Lung microvascular endothelial cell (primary cell): ENCODE measurements at regions not wholly inside any gene's neighbourhood (a gene's known extent, or its start where the extent isn't known, plus 50 kb on each side); places are given as distances from the start of the nearest gene placed in this dataset.

Experiments used
- DNase-seq, 2 donors: peaks; one replicate each; pipeline versions ENCODE4 v3.0.0 to v3.0.0-alpha.2; 2010; ENCODE audit warnings: low read depth in 2 of 2

DNA sequence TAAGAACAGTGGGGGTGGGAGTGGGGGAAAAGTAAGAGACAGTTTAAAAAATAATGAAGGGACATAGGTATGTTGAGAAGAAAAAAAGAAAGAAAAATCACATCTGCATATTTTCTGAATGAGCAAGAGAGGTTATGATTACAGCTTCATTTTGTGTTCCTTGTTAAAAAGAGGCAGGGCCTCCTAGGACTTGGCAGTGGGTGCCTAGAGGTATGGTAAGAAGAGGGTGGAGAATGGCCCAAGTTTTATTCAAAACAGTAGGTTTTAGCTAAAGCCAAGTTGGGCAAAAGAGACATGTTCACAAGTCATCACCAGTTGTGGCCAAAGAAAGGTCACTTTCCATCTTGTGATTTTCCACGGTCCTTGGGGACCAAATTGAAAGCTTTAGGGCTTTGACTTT, 643.4 kb downstream of the CCDC171 start:
- no peak for DNase-seq

DNA sequence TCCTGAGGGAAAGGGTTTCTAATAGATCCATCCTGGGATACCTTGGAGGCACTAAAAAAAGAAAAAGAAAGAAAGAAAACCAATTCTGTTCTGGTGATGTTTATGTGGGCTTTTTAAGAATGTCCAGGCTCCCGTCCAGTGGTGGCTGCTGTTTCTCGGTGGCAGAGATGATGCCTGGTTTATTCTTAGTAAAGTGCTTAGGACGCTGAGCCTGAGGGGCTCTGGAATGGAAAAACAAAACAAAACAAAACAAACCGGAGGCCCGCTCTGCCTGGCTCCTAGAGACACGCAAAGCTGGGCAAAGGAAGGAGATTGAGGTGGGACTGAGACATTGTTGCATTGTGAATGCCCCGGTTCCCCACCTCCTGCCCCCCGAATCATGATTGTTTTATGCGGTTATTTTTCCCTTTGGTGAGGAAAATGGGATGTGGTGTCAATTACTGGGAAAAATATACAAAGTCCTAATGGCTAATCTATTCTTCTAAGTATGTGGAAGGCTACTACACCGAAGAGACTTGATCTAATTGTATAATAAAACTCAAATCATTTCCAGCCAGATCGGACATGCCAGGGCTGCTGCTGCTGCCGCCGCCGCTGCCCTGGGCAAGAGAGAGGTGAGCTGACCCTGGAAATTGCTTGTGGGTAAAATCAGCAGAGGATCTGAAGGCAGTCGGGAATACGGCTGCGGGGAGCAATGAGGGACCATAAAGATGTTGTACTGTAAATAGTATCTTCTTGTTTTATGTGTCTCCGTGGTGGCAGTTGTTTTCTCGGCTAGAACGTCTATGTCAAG, 644.9 kb downstream of the CCDC171 start:
- no peak for DNase-seq

DNA sequence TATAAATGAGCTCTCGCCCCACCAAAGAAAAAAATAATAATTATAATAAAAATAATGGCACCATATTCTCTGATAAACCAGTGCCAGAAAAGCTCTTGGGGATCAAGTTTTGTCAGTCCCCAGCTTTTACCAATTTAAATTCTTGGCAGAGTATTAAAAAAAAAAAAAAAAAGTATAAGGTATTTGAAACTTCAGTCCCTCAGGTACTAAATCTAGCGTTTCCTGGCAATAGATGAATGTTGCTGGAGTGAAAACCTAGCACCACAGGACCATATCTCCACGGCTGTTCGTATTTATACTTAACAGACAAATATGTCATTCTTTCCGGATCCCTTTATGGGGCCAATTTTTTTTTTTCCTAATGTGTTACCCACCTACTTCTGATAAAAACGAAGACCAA, 646.2 kb downstream of the CCDC171 start:
- no peak for DNase-seq

DNA sequence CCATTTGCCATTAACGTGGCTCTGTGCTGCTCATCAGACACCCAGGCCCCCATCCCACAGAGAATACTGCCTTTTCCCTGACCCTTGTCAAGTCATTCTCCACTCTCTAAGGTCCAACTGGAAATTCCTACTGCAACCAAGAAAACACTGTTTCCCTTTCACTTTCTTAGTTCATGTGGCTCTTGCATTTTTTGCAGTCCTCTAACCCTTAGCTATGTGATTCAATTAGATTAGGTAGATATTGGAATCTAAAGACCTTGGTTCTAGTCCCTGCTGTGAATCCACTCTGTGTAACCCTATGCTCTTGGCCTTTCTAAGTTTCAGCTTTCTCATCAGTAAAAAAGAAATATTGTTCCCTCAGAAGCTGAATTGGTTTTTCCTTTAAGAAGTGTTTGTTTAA, 649.4 kb downstream of the CCDC171 start:
- DNase-seq = no peak

DNA sequence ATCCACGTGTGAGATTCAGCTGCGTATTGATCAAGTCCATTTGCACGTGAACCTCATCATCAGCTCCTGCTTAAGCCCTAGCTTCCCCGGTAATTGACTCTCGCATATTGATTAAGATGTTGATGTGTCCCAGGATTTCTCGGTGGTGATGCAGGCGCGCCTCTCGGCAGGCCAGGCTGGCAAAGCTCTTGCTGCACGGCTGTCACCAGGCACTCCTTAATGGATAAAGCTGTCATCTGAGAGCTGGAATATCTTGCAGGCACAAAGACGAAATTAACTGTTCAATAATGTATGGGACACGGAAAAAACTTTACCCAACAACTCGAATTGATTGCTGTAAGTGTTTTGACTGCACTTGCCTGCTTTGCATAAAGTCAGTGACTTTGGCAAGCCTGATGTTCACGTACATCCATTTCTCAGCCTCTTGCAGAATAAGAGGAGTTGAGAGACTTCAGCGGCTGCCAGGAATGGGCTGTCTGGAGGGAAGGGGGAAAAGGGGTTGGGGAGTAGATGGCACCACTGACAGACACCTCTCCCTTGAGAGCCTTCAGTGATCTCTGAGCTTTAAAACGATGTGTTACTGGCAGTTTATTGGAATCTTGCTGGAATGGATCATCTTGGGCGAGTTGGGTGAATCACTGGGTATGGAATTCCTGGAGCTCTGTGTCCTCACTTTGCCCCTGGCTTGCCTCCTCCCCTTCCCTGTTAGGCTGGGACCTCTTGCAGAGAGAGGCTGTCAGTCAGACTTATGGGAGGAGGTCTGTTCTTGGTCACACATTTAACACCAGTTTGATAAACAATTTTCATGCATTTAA, 650.3 kb downstream of the CCDC171 start:
- peak in 1 of 2 donors; percentile 53 for DNase-seq

DNA sequence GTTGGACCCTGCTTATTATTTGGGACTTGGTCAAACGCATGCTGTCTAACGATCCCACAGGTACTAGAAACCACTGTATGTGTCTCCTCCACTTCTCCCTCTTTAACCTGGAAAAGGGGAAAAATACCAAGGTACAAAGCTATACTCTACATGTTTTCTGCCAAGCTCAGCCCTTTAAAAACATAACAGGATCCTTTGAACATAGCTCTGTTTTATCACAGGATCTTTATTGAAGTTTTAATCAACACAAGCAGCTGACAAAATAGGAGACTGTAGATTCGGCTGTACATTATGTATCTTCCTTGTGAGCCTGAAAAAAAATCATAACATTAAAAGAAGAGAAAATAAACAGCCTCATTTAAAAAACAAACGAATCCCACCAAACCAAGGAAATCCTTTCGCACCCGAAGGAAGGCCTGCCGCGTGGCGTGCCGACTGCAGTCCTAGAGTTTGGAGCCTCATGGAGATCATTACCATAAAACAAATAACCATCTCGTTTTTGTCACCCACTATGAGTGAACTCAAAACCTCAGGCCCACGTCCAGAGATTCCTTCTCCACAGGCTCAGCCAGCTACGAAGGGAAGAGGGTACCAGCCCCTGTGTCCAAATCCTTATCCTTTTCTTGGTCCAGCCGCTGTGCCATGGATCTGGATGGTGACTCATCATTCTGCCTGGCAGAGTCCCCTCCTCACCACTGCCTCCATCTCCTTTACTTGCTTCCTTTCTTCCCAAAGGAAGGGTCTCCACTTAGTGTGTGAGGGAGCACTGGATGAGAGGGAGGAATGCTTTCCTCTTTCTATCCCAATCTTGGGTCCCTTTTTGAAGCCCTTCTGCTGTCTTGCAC, 651.1 kb downstream of the CCDC171 start:
- DNase-seq = no peak

DNA sequence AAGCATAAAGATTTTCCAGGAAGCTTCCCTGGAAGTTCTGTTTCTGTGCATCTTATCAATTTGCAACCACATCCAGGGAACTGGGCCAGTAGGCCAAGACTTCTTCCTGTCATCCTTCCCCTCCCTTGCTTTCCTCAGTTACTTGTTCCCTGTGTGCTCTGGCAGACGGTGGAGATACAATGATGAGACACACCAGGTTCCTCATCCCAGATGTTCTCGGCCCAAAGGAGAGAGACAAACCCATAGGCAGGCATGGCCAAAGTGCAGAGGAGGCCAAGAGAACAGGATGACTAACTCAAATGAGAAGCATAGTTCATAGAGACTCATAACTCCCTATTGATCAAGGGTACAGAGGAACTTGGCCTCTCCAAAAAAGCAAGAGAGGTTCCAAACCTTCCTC, 652.6 kb downstream of the CCDC171 start:
- DNase-seq = no peak

DNA sequence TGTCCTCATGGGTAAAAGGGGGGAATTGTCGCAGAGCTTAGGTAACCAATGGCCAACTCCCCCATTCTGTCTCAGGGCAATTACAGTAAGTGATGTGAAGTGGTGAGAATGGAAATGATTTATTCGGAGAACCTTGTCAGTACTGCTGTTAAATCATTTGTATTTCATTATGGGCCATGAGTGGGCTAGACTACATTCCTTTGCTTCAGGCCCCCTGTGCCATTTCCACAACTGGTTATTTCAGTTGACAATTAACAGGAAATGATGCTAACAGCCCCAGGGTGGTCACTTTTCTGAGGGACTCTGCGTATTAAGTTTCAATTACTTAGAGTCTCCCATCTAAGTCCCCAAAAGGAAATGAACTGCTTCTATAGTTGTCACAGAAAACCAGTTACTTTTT, 653.7 kb downstream of the CCDC171 start:
- no peak for DNase-seq

DNA sequence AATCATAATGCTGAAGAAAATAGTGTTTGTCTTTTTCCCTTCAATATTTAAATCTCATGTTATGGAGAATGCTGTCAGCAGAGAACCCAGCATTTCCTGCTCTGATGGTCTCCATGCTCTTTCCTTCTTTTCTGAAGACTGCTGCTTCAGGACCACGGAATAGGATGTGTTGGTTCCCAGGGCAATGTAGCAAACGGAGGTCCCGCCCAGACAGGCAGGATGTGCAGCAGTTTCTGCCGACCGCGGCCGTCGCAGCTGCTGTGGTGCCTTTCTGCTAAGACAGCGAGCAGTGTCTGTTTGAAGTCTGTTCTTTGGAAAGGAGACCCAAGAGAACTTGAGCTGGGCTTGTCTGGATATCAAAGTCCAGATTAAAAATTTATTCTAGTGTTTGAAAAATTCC, 654.3 kb downstream of the CCDC171 start:
- DNase-seq = peak; percentile 16 to 68

DNA sequence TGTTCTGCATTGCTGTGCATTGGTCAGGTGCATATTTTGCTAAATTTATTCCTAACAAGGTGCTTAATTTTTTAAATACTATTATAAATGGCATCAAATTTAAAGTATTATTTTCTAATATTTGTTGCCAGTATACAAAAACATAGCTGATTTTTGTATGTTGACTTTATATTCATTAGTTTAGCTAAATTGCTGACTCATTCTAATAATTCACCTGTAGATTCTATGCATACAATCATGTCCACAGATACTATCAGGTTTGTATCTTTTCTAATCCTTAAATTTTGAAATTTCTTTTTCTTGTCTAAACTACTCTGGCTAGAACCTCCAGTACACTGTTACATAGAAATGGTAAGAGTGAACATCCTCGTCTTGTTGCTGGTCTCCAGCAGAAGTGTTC, 657.6 kb downstream of the CCDC171 start:
- no peak for DNase-seq

DNA sequence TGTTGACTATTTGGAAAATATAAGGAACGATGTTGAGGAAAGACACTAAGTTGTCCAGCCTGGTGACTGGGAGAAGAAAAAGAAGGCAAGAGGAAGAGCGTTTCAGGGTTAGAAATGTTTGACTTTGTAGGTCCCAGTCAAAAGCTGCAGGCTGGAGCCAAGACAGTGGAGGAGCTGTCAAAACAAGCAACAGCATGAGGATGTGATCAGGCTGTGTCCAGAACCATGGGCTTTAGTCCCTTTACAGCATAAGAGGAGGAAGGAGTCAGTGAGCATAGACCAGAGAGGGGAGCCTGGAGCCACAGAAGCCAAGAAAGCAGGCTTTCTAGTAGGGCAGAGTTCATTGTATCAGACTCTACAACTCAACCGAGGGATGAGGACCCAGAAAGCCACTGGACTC, 658.5 kb downstream of the BNC2 start:
- DNase-seq = no peak

DNA sequence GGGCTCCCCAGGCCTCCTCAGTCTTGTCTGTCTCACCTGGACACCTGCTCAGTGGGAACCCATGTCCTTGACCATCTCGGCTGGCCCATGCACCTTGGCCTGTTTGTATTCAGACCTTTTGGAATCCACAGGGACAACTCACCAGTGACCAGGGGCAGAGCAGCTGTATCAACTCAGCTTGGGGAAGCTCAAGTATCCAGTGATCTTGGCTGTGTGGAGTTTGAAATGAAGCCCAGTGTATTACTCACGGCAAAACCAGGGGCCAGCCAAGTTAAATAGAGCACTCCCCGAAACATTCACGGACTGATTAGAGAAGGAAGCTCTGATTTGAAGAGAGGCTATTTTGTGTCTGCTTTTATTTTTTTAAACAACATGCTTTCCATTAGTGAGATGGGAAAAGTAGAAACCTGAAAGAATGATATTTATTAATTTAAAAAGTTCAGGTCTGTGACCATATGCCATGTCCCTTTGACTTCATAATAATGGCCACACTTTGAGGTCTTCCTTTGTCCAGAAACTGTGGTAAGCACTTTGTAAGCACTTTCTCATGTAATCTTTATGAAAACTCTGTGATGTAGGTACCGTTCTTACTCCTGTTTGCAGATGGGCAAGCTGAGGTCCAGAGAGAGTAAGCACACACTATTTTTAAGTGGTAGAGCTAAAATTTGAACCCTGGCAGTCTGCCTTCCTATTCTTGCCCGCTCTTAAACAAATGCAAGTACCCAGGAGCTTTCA, 656.5 kb downstream of the BNC2 start:
- DNase-seq = peak; percentile 66 to 72

DNA sequence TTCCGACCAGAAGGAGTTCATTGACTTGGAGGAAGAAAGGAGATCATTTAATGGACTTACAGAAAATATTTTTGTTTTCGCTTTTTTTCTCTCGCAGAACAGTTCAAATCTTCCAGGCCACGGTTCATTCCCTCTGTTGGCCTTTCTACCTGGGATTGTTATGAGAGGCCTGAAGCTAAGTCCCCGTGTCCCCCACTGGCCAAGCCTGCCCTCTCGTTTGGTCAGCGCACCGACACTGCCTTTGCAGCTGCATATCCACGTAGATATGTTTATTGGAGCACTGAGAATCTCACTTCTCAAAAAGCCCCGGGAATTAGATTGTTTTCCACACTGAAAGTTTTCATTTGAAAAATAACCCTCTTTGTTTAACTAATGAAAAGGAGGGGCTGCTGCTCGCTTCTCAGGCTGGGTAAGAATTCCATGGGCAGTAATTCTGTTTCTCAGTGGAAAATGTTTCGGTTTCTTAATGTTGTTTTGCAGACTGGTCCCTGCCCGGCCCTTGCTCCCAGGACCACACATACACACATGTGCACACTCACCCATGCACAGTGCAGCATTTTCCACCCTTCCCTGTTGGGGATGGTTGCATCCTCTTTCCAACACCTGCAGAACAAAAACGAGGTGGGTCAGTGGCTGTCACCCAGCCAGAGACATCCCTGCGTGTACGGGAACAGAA, 655.7 kb downstream of the BNC2 start:
- DNase-seq = no peak

DNA sequence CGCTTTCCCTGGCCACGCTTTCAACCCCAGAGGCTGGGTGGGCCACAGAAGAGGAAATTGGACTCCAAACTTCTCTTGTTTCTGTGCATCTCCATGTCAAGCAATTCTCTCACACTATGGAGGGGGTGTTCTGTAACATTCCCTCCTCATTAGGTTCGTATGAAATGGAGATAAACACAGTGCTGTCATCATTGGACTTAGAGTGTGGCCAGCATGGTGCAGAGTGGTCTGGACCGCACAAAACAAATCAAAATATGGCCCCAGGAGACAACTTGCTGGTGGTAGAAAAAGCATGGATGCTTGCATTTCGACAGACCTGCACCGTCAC, 655.2 kb downstream of the BNC2 start:
- DNase-seq = no peak

DNA sequence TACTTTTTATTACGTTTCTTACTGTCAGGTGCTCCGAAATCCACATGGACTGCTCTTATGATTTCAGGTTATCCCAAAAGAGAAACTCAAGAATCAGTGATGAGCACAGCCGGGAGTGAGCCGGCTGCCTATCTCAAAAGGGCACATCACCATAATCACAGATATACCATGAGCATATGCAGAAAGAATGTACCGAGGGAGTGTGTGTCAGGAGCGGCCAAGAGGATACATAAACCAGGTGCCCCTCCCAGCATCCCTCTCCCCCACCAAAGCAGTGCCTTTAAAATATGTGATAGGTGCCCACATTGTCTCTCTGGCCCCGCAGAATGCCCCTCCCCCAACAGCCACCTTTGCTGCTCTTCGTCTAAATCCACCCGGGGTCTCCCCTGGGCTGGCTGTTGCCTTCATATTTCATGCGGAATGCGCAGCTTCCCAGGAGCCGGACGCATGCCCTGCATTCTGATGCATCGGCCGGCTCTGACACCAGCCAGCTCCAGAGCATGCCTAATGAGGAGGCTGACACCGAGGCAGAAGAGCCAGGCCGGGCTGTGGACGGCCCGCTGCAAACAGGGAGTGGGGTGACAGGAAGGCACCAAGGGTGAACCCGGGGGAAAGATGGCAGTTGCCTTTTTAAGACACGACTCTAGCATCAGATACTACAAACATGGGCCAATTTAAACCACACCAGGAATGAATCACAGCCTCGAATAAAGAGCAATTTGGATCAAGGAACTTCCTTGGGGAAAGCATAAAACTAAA, 652.3 kb downstream of the BNC2 start:
- no peak for DNase-seq

DNA sequence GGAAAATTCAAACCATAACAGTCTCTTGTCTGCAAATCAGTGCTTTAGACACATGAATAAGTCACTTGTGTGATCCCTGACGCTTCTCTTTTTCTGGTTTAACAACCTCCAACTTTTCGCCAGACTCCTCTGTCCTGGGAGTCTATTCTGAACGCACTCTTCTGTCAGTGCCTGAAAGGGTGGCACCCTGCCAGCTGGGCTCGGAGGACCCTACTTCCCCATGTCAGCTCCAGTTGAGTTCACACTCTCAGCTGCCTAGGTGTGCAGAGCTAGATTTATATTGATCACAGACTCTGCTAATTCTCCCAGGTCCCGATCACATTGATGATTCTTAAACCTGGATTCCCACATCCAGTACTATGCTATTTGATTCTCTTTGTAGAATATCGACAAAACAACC, 649.1 kb downstream of the BNC2 start:
- DNase-seq = peak in 1 of 2 donors; percentile 4

DNA sequence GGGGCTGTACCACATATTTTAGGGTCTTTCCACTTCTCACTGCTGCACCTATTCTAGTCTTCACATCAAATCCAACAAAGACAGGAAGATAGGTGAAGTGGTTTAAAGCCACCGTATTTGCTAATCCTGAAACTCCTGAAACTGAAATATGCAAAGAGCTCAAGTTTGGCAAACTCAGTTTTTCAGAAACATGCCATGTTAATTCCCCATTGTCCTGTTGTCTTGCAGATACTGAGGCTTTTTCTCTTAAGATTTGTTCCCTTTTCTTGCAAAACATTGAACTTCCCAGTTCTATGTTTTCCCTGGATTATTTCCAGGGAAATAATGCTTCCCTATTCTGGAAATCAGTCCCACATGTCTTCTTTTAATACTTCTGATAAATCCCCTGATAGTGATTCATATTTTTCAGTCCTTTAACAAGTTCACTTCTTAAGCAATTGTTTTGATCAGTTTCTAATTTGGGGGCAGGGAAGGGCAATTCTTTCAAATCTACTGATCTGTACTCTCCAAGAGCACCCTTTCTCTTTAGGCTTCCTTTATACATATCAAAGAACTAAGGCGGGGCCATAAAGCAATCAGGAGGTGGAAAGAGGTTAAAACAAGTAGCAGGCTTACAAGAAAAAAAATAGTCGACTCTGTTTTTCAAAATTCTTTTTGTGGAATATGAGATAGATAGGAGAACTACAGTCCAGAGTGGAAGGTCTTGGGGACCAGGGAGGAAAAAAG, 648.5 kb downstream of the BNC2 start:
- DNase-seq = no peak

DNA sequence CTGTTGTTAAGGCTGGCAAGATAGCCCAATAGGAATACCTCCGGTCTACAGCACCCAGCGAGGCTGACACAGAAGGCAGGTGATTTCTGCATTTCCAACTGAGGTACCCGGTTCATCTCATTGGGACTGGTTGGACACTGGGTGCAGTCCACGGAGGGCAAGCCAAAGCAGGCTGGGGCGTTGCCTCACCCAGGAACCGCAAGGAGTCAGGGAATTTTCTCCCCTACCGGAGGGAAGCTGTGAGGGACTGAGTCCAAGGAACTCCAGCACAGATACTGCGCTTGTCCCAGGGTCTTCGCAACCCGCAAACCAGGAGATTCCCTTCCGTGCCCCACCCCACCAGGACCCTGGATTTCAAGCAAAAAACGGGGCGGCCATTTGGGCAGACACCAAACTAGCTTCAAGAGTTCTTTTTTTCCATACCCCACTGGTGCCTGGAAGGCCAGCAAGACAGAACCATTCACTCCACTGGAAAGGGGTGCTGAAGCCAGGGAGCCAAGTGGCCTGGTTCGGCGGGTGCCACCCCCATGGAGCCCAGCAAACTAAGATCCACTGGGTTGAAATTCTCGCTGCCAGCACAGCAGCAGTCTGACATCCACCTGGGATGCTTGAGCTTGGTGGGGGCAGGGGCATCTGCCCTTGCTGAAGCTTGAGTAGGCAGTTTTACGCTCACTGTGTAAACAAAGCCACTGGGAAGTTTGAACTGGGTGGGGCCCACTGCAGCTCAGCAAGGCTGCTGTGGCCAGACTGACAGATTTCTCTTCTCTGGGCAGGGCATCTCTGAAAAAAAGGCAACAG, 647.2 kb downstream of the BNC2 start:
- DNase-seq = no peak

DNA sequence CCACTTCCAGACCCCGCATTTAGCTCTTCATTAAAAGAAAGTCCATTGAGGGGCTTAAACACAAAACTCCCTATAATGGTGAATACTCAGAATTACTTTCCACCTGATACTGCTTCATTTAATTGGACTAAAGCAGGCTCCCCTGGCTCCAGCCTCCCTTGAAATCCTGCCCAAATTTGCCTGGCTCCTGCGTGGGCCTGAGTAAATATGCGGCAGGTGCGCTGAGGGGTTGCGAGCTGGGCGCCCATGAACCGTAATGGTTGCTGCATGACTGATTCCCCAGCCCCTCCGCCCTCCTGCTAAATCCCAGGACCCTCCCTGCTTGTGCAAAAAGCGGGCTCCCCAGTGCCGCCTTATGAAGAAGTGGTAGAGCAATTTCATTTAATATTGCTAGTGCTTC, 639.7 kb downstream of the BNC2 start:
- DNase-seq = no peak
